GM19468 (cell line): ENCODE measurements at regions not wholly inside any gene's neighbourhood (a gene's known extent, or its start where the extent isn't known, plus 50 kb on each side); places are given as distances from the start of the nearest gene placed in this dataset.

Experiments used
- ATAC-seq: cut with Tn5 transposase; IDR thresholded peaks from one replicate; pipeline ENCODE4 v1.9.1; 2021; ENCODE audit warnings: mild to moderate bottlenecking, moderate library complexity, moderate number of reproducible peaks; ENCODE audit not compliant: unreplicated experiment; ENCODE audit errors: extremely low read depth

DNA sequence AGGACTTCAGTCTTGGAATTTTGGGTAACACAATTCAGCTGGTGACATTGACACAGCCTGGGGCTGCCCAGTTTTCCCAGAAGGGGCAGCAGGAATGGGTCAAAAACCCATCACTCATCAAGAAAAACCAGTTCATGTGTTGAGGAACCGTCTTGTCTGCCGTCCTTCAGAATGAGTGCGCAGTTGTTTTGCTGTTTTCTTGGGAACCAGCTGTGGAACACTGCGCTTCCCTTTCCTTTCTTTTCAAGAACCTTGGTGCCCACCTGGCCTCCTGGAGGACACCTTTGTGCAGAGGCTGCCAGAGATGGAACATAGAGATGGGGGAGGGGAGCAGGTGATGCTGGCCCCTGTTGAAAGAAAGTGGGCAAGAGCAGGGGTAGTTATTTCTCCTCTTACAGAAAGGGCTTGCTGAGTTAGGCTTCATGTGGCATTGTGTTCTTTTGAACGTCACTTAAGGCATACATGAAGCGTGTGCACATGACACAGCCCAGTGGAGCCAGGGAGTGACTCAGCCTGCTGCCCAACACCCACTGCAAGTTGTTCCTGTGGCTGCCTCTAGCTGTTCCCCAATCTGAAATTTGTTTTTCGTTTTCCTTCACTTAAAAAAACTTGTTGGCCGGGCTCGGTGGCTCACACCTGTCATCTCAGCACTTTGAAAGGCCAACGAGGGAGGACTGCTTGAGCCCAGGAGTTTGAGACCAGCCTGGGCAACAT lies 87.4 kb upstream of the TNS3 start:
- ATAC-seq: peak; percentile 51

- ATAC-seq: no peak
Measured at GRCh38 chr7:47666164-47666862, 84.4 kb upstream of the TNS3 start.

DNA sequence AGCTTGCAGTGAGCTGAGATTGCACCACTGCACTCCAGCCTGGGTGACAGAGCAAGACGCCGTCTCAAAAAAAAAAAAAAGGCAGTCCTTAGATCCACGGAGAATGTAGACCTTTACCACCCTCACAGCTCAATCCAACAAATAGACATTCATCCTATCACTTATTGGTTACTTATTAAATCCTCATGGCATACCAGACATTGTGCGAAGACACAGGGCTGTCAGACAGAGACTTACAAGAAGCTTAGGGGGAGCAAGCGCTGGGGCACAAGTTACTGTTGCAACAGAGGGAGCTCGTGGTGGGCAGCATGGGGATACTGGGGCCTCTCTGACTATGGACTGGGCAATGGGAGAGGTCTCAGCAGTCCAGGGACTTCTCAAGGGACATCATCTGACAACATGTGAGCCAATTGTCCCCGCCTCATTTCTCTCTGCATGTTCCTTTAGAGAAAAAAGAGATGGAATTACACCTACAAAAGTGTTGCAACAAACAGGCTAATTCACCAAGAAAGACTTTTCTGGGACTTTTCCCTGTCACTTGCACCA lies 82.8 kb upstream of the TNS3 start:
- ATAC-seq: no peak

DNA sequence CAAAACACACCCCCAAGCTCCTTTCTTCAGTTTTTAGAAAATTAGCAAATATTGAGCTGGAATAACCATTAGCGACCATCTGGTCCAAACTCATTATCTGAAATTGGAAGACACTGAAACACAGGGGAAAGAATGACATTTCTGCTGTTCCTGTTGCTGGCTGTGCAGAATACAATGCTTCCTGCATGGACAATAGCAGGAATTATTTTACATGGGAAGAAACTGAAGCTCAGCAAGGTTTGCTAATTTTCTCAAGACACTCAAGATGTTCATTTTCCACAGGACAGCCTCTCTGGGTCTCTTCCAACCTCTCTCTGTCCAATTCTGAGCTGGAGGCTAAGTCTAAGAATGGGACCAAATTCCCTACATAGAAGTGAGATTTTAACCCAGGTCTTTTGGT lies 81.9 kb upstream of the TNS3 start:
- ATAC-seq: no peak

DNA sequence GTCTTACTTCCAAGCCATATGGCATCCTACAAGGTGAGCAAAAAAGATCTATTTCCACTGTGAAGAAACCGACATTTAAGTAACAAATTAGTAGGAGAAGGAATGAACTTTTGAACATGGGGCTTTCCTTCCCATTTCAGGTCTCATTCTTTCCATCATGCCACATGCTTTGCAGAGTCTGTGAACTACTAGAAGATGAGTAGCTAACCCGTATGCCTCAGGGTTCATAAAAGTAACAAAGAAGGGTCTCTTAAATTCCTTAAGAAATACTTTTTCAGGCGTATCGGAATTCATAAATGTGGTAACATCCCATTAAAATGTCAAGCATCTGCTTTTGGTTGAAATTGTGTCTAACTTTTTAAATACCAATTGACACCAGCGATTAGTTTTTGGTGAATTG lies 81.3 kb upstream of the TNS3 start:
- no peak for ATAC-seq

GRCh38 chr7:47661051-47661714 lies 79.3 kb upstream of the TNS3 start:
- peak; percentile 58 for ATAC-seq

DNA sequence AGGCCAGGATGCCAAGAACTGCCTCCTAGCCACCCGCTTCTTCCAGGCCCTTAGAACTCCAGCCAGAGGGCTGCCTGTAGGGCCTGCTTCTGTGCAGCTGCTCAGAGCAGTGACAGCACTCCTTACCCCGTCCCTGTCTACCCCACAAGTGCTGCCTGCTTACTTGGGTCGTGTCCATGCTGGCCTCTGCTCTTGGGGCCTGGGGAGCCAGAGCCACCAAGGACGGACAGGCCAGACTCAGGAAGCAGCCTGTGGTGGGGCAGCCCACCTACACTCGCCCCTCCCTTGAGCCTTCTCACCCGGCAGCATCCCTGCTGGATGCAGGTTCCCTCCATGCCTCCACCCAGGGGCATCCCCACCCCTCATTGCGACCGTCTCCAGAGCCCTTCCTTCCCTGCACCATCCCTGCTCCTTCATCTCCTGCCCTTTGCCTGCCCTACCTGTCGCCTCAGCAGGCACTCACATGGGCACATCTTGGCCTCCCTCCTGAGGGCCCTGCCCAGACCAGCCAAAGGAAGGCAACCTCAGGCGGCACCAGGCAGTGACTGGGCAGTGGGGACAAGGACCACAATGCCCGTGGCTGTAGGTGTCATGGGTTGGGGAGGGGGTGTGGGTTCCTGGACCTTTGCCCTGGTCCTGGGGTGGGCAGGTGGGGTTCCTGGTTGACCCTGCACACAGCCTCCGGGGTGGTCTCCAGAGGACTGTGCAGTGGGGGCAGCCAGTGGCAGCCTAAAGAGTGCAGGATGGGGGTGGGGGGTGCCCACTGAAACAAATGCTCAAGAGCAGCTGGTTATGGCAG lies 78.0 kb upstream of the TNS3 start:
- ATAC-seq: no peak

GRCh38 chr7:47658886-47659635 lies 77.2 kb upstream of the TNS3 start:
- no peak for ATAC-seq

- no peak for ATAC-seq
Measured at GRCh38 chr7:47657126-47657525, 75.2 kb upstream of the TNS3 start.

- no peak for ATAC-seq
Measured at GRCh38 chr7:47654672-47655298, 72.9 kb upstream of the TNS3 start.

- no peak for ATAC-seq
Measured at GRCh38 chr7:47653550-47654411, 71.9 kb upstream of the TNS3 start.

DNA sequence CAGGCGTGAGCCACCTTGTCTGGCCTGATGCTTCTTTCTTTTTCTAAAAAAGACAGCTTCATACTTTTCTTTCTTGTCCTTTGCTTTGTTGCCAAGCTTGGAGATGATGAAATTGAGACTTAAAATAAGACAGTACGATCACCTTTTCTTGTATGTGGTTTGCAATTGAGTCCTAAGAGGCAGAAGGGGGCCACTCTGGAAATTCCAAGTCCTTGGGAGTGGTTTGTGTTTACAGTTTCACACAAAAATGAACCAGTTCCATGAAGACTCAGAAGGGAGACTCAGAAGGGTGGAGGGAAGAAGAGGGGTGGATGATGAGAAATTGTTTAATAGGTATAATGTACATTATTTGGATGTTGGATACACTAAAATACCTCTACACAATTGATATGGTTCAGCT lies 70.7 kb upstream of the TNS3 start:
- ATAC-seq: no peak

DNA sequence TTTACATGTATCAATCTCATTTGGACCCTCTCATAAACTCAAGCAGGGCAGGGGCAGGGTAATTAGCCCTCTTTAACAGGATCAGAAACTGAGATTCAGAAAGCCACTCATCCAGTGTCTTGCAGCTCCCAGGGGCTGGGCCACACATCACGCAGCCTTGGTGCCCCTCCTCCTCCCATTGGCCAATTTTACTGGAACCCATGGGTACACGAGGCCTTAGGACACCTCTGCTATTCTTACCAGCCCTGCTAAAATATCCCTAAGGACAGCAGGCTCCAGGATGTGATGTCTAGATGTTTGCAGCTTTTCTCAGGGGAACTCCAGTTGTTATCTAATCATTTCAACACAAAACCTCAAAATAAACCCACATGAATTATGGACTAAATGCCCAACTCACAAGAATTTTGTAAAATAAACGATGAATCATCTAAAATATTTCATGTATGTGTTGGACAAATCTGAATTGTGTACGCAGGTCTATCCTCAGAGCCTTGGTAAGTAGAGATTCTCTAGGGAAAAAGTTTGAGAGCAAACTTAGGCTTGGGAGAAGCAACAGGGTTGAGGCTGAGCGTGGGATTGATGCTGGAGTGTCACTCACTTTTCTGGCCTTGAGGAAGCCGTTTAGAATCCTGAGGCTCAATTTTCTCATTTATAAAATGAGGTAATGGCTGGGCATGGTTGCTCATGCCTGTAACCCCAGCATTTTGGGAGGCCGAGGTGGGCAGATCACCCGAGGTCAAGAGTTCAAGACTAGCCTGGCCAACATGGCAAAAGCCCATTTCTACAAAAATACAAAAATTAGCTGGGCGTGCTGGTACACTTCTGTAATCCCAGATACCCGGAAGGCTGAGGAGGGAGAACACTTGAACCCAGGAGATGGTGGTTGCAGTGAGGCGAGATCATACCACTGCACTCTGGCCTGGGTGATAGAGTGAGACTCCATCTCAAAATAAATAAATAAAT lies 69.7 kb upstream of the TNS3 start:
- ATAC-seq: no peak

- ATAC-seq: no peak
Measured at GRCh38 chr7:47649919-47650318, 68.0 kb upstream of the TNS3 start.

DNA sequence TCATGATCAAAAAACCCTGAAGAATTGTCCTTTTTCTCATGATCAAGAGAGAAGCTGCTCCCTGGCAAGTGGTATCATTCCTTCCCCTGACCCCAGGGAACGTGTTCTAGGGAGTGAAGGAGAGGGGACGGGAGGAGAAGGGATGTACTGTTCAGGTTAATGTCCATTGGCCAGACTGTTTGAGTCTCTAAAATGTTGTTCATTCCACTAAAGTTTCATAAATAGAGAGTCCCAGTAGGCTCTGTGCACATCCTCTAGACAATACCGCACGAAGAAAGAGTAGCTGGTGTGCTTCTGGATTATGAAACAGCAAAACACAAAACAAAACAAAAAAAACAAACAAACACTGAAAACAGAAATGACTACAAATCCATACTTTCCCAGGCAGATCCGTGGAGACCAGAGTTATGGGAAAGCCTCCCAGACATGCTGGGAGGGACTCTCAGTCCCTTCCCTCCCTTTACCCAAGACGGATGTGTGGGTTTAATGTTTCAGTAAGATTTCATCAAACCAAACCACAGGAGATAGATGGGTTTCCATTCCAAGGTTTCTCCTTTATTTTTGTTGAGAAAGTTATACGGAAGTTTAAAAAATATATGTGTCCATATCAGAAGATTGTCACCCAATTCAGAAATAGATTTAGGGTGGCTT lies 66.5 kb upstream of the TNS3 start:
- no peak for ATAC-seq

DNA sequence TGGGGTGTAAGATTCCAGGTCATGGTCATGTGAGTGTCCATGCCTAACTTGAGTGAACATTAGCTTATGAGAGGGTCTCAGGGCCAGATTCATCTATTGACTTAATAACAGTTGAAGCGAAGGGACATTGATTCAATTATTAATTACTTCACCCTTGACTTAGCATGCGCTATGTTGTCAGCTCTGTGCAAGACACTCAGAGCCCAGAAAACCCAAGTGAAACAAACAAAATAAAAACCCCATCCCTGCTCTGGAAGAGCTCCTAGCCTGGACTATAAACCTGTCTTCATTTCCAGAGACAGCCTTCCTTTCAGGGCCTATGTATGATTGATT lies 66.0 kb upstream of the TNS3 start:
- ATAC-seq: no peak
